ENCODE measurements at regions not wholly inside any gene's neighbourhood (a gene's known extent, or its start where the extent isn't known, plus 50 kb on each side); places are given as distances from the start of the nearest gene placed in this dataset.

GRCh38 chr9:73230251-73230650 lies 78.6 kb downstream of the ANXA1 start:
- no peaks in the 10 kb centered on the region for H3K9me1 ChIP-seq (replicated peaks; ENCODE audit: control insufficient read depth, extremely low read depth, insufficient read depth, low read length)
- dilution Hi-C loops (cut with MboI; ENCODE audit: extremely low pct_ligation_motif_present, low sequenced_read_pairs) (no loop called here), intact Hi-C loops (cut with micrococcal nuclease) (no loop called here)
- H3K9ac ChIP-seq (replicated peaks; ENCODE audit: extremely low read depth, insufficient read depth, low read length), result no peak overlapping the region
- no peaks in the 10 kb centered on the region for H3K9me3 ChIP-seq (replicated peaks; ENCODE audit: control insufficient read depth, insufficient read depth, low read length)
- POLR2A ChIA-PET, result no interaction called here
- H3K4me3 ChIP-seq (replicated peaks in 1 of 3; ENCODE audit: insufficient read depth in 1 of 3, low read depth in 1 of 3, low read length in 3 of 3), result no peak overlapping the region
- DNase-seq (ENCODE audit: low read depth, low spot score), result no peak
- peaks cover 0 to 4% of the 10 kb centered on the region in 2 experiments for H3K27me3 ChIP-seq (ENCODE audit: control insufficient read depth in 2 of 2, insufficient read depth in 2 of 2, low read length in 2 of 2)
- no peak overlapping the region for H3K4me2 ChIP-seq (ENCODE audit: insufficient read depth, low read length)
- no peak overlapping the region for H3K27ac ChIP-seq (ENCODE audit: insufficient read depth, low read depth, low read length)
- no peaks in the 10 kb centered on the region for H4K20me1 ChIP-seq (replicated peaks; ENCODE audit: control insufficient read depth, extremely low read depth, insufficient read depth, low read length)
- no TSS peak for BruUV-seq (replicated peaks)
- no peak overlapping the region for H2AFZ ChIP-seq (ENCODE audit: low read depth, low read length)
- H3K36me3 ChIP-seq (ENCODE audit: control insufficient read depth in 2 of 2, extremely low read depth in 1 of 2, insufficient read depth in 2 of 2, low read length in 2 of 2), result no peaks in the 10 kb centered on the region
- TF ChIP-seq POLR2A (IDR thresholded peaks at IDR 0.05; ENCODE audit: low read depth, low read length), result no peak
- no peak for TF ChIP-seq MAX (IDR thresholded peaks at IDR 0.05; ENCODE audit: insufficient read depth, insufficient read length)
- no peak for TF ChIP-seq EZH2 (IDR thresholded peaks at IDR 0.05; ENCODE audit: borderline replicate concordance, low read depth, low read length, severe bottlenecking)
- no peak for TF ChIP-seq GATA2 (IDR thresholded peaks at IDR 0.05; ENCODE audit: insufficient read depth, insufficient read length, low read depth, low read length)
- TF ChIP-seq JUN (IDR thresholded peaks at IDR 0.05; ENCODE audit: borderline replicate concordance, insufficient read depth, insufficient read length, low read depth), result no peak
- TF ChIP-seq FOS (IDR thresholded peaks at IDR 0.05; ENCODE audit: borderline replicate concordance, insufficient read depth, low read length), result no peak
- TF ChIP-seq MYC (IDR thresholded peaks at IDR 0.05; ENCODE audit: low read depth, low read length), result no peak
- no peak for TF ChIP-seq POLR2AphosphoS5 (IDR thresholded peaks at IDR 0.05; ENCODE audit: insufficient read depth, low read depth, low read length)
- TF ChIP-seq, protein P1, sequence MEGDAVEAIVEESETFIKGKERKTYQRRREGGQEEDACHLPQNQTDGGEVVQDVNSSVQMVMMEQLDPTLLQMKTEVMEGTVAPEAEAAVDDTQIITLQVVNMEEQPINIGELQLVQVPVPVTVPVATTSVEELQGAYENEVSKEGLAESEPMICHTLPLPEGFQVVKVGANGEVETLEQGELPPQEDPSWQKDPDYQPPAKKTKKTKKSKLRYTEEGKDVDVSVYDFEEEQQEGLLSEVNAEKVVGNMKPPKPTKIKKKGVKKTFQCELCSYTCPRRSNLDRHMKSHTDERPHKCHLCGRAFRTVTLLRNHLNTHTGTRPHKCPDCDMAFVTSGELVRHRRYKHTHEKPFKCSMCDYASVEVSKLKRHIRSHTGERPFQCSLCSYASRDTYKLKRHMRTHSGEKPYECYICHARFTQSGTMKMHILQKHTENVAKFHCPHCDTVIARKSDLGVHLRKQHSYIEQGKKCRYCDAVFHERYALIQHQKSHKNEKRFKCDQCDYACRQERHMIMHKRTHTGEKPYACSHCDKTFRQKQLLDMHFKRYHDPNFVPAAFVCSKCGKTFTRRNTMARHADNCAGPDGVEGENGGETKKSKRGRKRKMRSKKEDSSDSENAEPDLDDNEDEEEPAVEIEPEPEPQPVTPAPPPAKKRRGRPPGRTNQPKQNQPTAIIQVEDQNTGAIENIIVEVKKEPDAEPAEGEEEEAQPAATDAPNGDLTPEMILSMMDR (IDR thresholded peaks at IDR 0.05; ENCODE audit: extremely low read depth in 1 of 2, insufficient read depth in 1 of 2, low read depth in 1 of 2, low read length in 2 of 2), result no peak
- CTCF ChIA-PET, result no interaction called here
- no peaks in the 10 kb centered on the region for H3K4me1 ChIP-seq (ENCODE audit: control insufficient read depth, extremely low read depth, insufficient read depth, low read length)
- H3K79me2 ChIP-seq (ENCODE audit: control insufficient read depth, insufficient read depth, low read length), result no peaks in the 10 kb centered on the region
- no peak for FAIRE-seq

Data from endothelial cell of umbilical vein (primary cell).